Activated CD4-positive, alpha-beta T cell treated with anti-CD3 and anti-CD28 coated beads, Interleukin-2, amount 50 U/mL, for 16 hours (primary cell): ENCODE measurements at regions not wholly inside any gene's neighbourhood (a gene's known extent, or its start where the extent isn't known, plus 50 kb on each side); places are given as distances from the start of the nearest gene placed in this dataset.

Experiments
- DNase-seq: peaks from one replicate; pipeline ENCODE4 v3.0.0-alpha.2; 2020

GRCh38 chr11:34564406-34564805 lies 50.8 kb upstream of the ELF5 start:
- no peak for DNase-seq

- DNase-seq: no peak
These were observed 51.2 kb upstream of the ELF5 start for GRCh38 chr11:34564807-34565241.

GRCh38 chr11:34565417-34566207 lies 52.0 kb upstream of the ELF5 start:
- peak; percentile 42 for DNase-seq

- no peak for DNase-seq
These were observed 52.6 kb upstream of the ELF5 start for GRCh38 chr11:34566208-34566551.

- DNase-seq: no peak
These were observed 53.1 kb upstream of the ELF5 start for GRCh38 chr11:34566736-34567135.

- no peak for DNase-seq
These were observed 53.2 kb upstream of the EHF start for GRCh38 chr11:34567733-34568132.

GRCh38 chr11:34570584-34570983 lies 50.3 kb upstream of the EHF start:
- DNase-seq: peak; percentile 12
